GM12878 (cell line): ENCODE measurements at regions not wholly inside any gene's neighbourhood (a gene's known extent, or its start where the extent isn't known, plus 50 kb on each side); places are given as distances from the start of the nearest gene placed in this dataset.

Experiments used
- ATAC-seq: fragments of 200-7000 bp; cut with Tn5 transposase; 3 replicates; pipeline ENCODE4 v1.9.1; 2020; ENCODE audit warnings: mild to moderate bottlenecking, moderate library complexity
- BruUV-seq: library from RNA; stranded (reverse); fragments of 400-500 nt; replicated peaks from 2 replicates; lab custom pipeline; 2021; lab: Mats Ljungman, UMichigan
- CTCF ChIA-PET: fragments of 300-600 bp; sonication (Branson Sonifier 250); formaldehyde crosslinking; extraction: SDS; loops from one replicate; lab custom pipeline; 2021; ENCODE audit warnings: inconsistent platforms; lab: Yijun Ruan, JAX
- POLR2A ChIA-PET: fragments of 350-600 bp; formaldehyde crosslinking; extraction: SDS; loops from one replicate; lab custom pipeline; 2021; ENCODE audit warnings: inconsistent platforms; lab: Charles Lee
- RAD21 ChIA-PET: fragments of 300-600 bp; sonication (Branson Sonifier 250); formaldehyde crosslinking; loops from one replicate; lab custom pipeline; 2023; ENCODE audit warnings: antibody characterized with exemption; ENCODE audit not compliant: unreplicated experiment; lab: Charles Lee
- SMC1A ChIA-PET: fragments of 300-600 bp; sonication (Branson Sonifier 250); formaldehyde crosslinking; loops from one replicate; lab custom pipeline; 2023; ENCODE audit not compliant: unreplicated experiment, uncharacterized antibody; lab: Charles Lee
- DNase-seq: peaks from one replicate; pipeline ENCODE4 v3.0.0-alpha.2; 2011; ENCODE audit warnings: low read depth, low spot score
- FAIRE-seq: peaks from 3 replicates; lab custom pipeline; 2011; peaks lifted over from hg19 to GRCh38; lab: Jason Lieb, UNC
- H2AFZ ChIP-seq: 2 replicates; pipeline ENCODE4 v1.6.0; 2011; ENCODE audit warnings: low read depth, low read length, control low read depth; ENCODE audit not compliant: control insufficient read depth
- H3K27ac ChIP-seq: 2 replicates; pipeline ENCODE4 v1.5.1; 2011; ENCODE audit warnings: control low read depth; ENCODE audit not compliant: control insufficient read depth, insufficient read depth
- H3K27me3 ChIP-seq, 2 experiments: replicated peaks in 1 of 2; 2 replicates each; pipeline versions ENCODE4 v1.6.0 to v1.6.1; 2011; ENCODE audit warnings: low read length in 1 of 2; ENCODE audit not compliant: control insufficient read depth in 2 of 2, insufficient read depth in 2 of 2
- H3K36me3 ChIP-seq, 2 experiments: 2 replicates each; pipeline ENCODE4 v1.5.1; 2011; ENCODE audit warnings: low read length in 1 of 2; ENCODE audit not compliant: control insufficient read depth in 2 of 2, insufficient read depth in 2 of 2
- H3K4me1 ChIP-seq: 2 replicates; pipeline ENCODE4 v1.6.1; 2011; ENCODE audit warnings: mild to moderate bottlenecking, low read length, moderate library complexity, mixed read lengths; ENCODE audit not compliant: control insufficient read depth, insufficient read depth
- H3K4me2 ChIP-seq: 2 replicates; pipeline ENCODE4 v1.6.0; 2011; ENCODE audit warnings: control low read depth; ENCODE audit not compliant: control insufficient read depth, insufficient read depth
- H3K4me3 ChIP-seq: fragments of 200-600 bp; sonication (generic); 2 replicates; pipeline ENCODE4 v1.5.1; 2016
- H3K79me2 ChIP-seq: 2 replicates; pipeline ENCODE4 v1.6.0; 2011; ENCODE audit warnings: low read length; ENCODE audit not compliant: control insufficient read depth, insufficient read depth
- H3K9ac ChIP-seq: 2 replicates; pipeline ENCODE4 v1.8.0; 2011; ENCODE audit warnings: low read length, control low read depth, mixed read lengths; ENCODE audit not compliant: control insufficient read depth, insufficient read depth
- H3K9me3 ChIP-seq: replicated peaks from 3 replicates; pipeline ENCODE4 v1.5.1; 2011; ENCODE audit warnings: mild to moderate bottlenecking, low read length; ENCODE audit not compliant: control insufficient read depth, insufficient read depth
- H4K20me1 ChIP-seq: 2 replicates; pipeline ENCODE4 v1.6.0; 2011; ENCODE audit not compliant: control insufficient read depth, insufficient read depth
- CBFB ChIP-seq: IDR thresholded peaks from 2 replicates; pipeline ENCODE4 v1.6.1; 2016; ENCODE audit warnings: antibody characterized with exemption, low read depth
- CEBPZ ChIP-seq: fragments of 150-350 bp; IDR thresholded peaks from 2 replicates; pipeline ENCODE4 v1.6.1; 2016; ENCODE audit warnings: low read depth, low read length
- GATAD2B ChIP-seq: fragments of 450-650 bp; conservative IDR thresholded peaks from 2 replicates; pipeline ENCODE4 v1.6.1; 2017; ENCODE audit warnings: low read depth, mild to moderate bottlenecking, moderate library complexity
- IRF5 ChIP-seq: fragments of 450-650 bp; IDR thresholded peaks from 2 replicates; pipeline ENCODE4 v1.6.1; 2017; ENCODE audit warnings: borderline replicate concordance
- POLR2AphosphoS2 ChIP-seq: IDR thresholded peaks from 2 replicates; pipeline ENCODE4 v1.6.1; 2011; ENCODE audit warnings: low read depth, mild to moderate bottlenecking, low read length, improper control_type of control experiment, moderate library complexity
- REST ChIP-seq: IDR thresholded peaks from 2 replicates; pipeline ENCODE4 v1.6.1; 2012; ENCODE audit warnings: mild to moderate bottlenecking, low read depth, low read length
- SP1 ChIP-seq: IDR thresholded peaks from one replicate; pipeline ENCODE4 v1.6.1; 2011; ENCODE audit warnings: low read depth, low read length
- WGBS: methylation state at CpG from one replicate; pipeline ENCODE4 v1.1.6; 2016; ENCODE audit warnings: low lambda C conversion rate; ENCODE audit not compliant: insufficient replicate concordance, insufficient coverage; ENCODE audit errors: missing lambda C conversion rate; 5-methylcytosine and 5-hydroxymethylcytosine counted together
- in situ Hi-C: fragments of 300-500 bp; cut with MboI; formaldehyde crosslinking; loops from 9 replicates; pipeline ENCODE4 v1.14.3; 2018; ENCODE audit warnings: mixed read lengths
- intact Hi-C: fragments of 100-400 bp; cut with micrococcal nuclease; formaldehyde crosslinking; loops from one replicate; pipeline ENCODE4 v1.14.2; 2022; ENCODE audit not compliant: unreplicated experiment

GRCh38 chr5:89128906-89129625 lies 246.1 kb upstream of the MEF2C start:
- no peak for ATAC-seq
- Histone ChIP-seq H3K4me1 (no peaks in the 10 kb centered on the region), H2AFZ (no peak overlapping the region), H3K9me3 (no peaks in the 10 kb centered on the region), H3K9ac (no peak overlapping the region), H3K36me3 (no peaks in the 10 kb centered on the region), H3K4me2 (no peak overlapping the region), H3K27me3 (no peaks in the 10 kb centered on the region), H3K27ac (no peak overlapping the region), H3K4me3 (no peak overlapping the region), H4K20me1 (no peaks in the 10 kb centered on the region), H3K79me2 (no peaks in the 10 kb centered on the region)
- ChIA-PET SMC1A (interaction anchor here (0.5 to 0.8 kb wide), 2 partner anchors 12 to 843 kb away, joined by 3 read pairs; no protein-coding TSS in a partner anchor), RAD21 (no interaction called here), CTCF (interaction anchor here (0.8 to 1.4 kb wide), 2 partner anchors 9 to 13 kb away, joined by 3 to 4 read pairs; no protein-coding TSS in a partner anchor), POLR2A (no interaction called here)
- DNase-seq = no peak
- TF ChIP-seq GATAD2B (no peak), CEBPZ (no peak), POLR2AphosphoS2 (no peak), REST (no peak), IRF5 (no peak), SP1 (no peak), CBFB (no peak)
- in situ Hi-C loops = no loop called here
- FAIRE-seq = no peak
- 73% methylated on average over 2 of the region's 2 CpGs for WGBS
- BruUV-seq = no TSS peak
- intact Hi-C loops = no loop called here
